HG03097 (cell line): ENCODE measurements at regions not wholly inside any gene's neighbourhood (a gene's known extent, or its start where the extent isn't known, plus 50 kb on each side); places are given as distances from the start of the nearest gene placed in this dataset.
"Not testable (repeated sequence)": the region's sequence is repeated elsewhere in the genome, so short reads cannot be mapped to it uniquely, and the experiment has no call there.

Experiments used
- ATAC-seq: cut with Tn5 transposase; IDR thresholded peaks from one replicate; pipeline ENCODE4 v1.9.1; 2021; ENCODE audit not compliant: unreplicated experiment, low FRiP score

DNA sequence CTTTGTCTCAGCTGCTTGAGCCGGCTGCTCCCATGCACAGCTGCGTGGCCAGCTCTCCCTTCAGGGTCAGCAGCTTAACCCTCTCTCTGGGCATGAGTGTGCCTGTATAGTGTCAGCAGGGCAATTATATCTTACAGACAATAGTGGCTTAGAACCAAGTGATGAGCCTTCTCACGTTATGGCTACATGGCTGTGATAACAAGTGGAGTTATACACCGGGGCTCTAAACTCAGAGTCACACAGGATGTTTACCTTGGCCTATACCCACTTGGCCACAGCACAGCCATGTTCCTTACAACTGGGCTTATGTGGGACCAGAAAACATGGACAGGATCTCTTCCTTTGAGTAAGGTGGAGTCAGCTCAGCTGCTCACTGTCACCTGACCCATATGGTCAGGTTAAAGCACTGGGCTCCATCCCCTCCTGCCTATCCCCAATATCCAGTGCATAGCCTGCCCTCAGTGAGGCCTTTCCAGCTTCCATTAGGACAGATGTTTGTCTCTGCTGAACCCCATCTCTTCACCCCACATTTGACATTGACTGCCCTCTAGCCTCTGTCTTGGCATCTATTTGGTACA lies 294.2 kb upstream of the NCKAP5 start:
- no peak for ATAC-seq

DNA sequence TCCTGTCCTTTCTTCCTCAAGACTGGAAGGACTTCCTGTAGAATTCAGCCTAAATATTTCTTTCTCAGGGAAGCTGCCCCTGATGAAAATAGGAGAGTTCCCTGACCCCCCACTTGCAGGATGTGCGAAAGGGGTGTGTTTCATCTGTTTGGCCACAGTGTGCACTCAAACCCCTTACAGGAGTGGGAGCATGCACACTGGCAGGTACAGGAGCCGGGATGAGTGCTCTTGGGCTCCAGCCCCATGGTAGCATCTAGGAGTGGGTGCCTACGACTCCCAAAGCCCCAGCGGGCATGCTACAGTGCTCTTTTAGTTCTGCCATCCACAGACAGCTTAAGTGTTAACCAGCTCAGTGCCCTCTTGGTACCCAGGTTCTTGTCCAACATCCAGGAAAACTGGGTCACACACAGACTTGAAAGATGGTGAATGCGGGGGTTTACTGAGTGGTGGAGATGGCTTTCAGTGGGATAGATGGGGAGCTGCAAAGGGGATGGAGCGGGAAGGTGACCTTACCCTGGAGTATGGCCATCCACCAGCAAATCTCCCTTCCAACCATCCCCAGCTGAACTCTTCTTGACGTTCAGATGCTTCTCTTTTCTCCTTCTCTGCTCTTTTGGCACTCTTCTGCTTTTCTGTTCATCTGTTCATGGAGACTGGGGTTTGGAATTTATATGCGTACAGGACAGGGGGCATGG lies 295.0 kb upstream of the NCKAP5 start:
- no peak for ATAC-seq

DNA sequence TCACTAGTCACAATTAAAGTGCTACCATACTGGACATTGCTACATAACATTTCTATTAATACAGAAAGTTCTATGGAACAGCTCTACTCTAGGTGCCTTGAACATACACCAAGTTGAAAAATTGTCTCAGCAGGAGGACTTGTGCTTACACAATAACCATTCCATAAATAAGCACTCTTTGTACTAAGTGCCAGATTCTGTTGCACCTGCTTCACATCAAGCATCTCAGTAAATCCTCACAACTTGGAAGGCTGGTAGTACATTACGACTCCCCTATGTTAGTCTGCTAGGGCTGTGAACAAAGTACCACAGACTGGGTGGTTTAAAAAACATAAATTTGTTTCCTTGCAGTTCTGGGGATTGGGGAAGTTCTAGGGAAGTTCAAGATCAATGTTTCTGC lies 296.9 kb upstream of the NCKAP5 start:
- ATAC-seq = no peak

DNA sequence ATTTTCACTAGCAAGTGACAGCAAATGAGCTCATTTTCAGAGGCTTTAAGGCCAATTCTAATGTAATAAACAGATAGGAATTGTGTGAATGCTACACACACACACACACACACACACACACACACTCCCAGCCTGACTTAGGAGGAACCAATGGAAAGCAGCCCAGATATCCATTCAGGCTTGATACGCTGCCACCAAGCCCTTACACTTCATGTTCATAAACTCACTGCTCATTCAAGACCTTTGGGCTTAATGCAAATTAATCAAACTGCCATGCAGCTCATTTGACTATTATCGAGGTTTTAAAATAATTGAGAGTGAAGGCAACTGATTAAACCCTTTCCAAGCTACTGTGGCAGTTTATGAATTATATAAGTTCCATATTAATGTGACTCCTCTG lies 298.9 kb upstream of the NCKAP5 start:
- ATAC-seq = no peak

DNA sequence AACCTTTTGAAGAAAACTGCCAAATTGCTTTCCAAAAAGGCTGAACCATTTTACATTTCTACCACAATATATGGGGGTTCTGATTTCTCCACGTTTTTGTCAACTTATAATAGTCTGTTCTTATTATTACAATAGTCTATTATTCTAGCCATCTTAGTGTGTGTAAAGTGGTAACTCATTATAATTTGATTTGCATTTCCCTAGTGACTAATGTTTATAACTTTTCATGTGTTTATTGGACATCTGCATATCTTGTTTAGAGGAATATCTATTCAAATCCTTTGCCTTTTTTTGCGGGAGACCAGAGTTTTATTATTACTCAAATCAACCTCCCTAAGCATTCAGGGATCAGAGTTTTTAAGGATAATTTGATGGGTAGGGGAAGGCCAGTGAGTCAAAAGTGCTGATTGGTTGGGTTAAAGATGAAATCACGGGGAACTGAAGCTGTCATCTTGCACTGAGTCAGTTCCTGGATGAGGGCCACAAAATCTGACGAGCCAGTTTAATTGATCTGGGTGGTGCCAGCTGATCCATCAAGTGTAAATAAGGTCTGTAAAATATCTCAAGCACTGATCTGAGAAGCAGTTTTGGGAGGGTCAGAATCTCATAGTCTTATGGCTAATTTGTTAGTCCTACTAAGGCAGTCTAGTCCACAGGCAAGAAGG lies 303.4 kb upstream of the NCKAP5 start:
- ATAC-seq = no peak

DNA sequence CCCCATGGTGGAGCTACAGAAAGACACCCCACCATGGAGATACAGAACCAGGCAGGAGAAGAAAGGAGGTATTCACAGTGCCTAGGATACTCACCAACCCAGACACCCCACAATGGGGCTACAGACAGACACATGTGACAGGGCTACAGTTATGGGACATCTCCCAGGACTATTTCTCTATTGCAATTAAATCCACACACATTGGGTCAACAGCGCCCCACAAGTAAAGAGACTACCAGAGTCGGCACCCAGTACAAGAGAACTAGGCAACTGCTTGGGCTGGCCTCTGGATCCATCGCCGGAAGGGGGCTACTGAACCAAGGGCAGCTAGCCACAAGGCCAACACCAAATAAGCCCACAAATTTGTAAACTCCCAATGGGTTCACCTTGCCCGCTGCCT lies 310.1 kb upstream of the NCKAP5 start:
- no peak for ATAC-seq

DNA sequence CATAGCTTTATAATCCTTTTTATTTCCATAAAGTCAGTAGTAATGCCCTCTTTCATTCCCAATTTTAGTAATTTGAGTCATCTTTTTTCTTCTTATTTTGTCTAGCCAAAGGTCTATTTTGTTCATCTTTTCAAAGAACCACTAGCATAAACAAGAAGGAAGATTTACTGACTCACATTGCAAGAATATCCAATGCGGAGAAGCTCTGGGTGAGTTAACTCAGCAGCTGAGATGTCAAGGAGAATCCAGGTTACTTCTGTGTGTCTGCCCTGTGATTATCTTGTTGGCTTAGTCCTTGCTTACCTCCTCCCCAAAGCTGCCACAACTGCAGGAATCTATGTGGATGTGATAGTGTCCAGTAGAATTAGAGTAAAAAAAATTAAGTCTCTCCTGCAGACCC lies 311.4 kb upstream of the NCKAP5 start:
- ATAC-seq = no peak

DNA sequence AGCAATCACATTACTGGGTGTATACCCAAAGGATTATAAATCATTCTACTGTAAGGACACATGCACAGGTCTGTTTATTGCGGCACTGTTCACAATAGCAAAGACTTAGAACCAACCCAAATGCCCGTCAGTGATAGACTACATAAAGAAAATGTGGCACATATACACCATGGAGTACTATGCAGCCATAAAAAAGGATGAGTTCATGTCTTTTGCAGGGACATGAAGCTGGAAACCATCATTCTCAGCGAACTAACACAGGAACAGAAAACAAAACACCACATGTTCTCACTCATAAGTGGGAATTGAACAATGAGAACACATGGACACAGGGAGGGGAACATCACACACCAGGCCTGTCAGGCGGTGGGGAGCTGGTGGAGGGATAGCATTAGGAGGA lies 313.9 kb upstream of the NCKAP5 start:
- ATAC-seq = not testable (repeated sequence)

DNA sequence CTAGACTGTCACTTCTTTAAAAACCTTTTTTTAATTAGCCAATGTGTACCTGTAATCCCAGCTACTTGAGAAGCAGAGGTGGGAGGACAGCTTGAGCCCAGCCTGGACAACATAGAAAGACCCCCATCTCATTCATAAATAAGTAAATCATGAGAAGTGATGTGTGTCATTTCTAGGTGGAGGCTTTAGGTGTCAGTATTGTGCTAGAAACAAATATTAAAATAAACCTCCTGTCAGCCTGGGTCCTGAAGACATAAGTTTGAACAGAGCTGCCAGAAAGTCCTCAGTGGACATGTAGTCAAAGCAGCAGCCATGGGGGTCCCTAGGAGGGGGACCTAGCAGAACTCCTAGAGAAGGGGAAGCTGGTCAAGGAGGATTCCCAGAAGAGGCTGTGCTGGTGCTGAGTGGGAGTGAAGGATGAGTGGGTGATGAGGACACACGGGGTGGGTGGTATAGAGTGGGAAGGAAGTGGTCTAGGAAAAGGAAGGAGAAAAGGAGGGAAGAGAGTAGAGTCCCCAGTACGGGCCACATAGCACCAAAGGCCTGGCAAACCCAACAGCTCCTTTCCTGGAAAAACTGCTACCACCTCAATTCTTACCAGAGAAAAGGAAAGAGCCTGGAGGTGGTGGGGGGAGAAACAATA lies 316.6 kb upstream of the NCKAP5 start:
- ATAC-seq = no peak

DNA sequence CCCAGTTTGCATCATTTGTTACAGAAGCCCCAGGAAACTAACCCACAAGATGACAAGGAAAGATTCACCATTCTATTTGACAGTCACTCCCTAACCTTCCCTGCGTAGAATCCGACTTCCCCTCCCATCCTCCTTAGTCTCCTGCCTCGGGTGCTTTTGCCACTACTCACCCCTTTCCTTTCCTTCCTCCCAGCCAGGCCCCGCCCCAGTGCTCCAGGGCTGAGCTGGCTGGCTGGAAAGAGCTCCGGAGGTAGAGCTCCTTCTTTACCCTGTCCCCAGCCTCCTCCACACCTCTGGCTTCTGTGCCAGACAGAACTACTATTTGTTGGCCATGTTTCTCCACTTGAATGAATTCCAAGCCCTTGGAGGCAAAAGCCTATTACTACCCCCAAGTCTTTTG lies 317.6 kb upstream of the NCKAP5 start:
- ATAC-seq = no peak

DNA sequence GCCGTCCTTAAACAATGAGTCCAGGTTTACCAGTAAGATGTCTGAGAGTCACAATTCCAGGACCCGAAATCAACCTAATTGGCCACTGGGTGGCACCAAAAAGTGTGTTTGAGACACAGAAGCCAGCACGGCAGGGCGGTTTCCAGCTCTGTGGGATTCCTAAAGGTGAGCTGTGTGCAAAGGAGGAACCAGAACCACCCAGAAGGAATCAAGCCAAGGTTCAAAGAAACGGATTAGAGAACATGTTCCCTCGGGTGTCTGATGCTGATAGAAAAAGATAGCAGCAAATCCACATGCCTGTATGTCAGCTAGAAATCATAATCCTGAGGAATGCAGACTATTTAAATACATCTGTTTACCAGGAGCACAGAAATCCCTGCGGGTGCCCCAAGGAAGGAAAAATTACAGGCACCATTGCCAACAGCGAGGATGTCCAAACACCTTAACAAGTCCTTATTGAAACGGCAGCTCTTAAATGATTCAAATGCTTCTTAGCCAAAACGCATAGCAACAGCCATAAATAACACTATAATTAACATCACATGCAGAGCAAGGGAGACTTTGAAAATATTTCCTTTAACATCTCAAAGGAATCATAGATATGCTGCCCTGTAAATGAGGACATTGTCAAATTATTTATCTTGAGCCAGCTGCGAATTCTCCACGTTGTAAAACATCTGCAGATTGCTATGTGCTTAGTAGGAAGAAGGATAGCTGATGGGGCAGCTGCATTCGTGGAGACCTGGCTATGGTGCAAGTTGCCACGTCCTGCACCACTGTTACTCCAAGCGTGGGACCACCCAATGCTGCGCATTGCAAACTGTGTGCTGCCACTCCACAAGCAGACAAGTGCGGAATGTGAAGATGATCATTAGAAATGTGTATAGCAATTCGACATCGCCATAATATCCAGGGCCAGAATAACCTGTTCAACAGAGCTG lies 318.7 kb upstream of the NCKAP5 start:
- ATAC-seq = no peak

DNA sequence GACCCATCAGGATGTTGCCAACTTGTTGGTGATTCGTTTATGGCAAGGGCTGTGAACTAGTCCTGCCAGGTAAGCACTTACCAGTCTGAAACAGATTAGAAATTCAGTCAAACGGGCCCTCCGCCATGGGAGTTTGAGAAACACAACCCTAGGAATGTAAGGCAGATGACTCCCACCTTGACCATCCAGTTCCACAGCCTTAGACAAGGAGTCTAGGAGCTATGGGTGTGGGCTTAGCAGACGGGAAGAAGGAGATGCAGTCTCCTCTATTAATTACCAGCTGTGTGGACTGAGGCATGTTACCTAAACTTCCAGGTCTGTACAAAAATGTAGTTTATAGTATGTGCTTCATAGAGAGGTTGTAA lies 319.4 kb upstream of the NCKAP5 start:
- ATAC-seq = no peak

DNA sequence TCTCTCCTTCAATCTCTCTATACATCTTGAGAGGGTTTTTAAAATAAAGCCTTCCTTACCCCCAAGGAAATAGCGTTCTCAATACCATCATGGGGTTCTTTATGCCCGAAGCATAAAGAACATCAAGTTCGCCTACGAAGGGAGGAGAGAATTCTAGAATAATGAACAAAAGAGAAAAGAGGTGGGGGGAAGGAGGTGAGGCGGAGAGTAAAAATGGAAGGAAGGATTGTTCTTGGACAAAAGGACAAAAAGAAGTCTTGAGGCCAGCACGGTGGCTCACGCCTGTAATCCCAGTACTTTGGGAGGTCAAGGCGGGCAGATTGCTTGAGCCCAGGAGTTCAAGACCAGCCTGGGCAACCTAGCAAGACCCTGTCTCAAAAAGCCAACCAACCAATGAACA lies 319.8 kb upstream of the NCKAP5 start:
- ATAC-seq = no peak

DNA sequence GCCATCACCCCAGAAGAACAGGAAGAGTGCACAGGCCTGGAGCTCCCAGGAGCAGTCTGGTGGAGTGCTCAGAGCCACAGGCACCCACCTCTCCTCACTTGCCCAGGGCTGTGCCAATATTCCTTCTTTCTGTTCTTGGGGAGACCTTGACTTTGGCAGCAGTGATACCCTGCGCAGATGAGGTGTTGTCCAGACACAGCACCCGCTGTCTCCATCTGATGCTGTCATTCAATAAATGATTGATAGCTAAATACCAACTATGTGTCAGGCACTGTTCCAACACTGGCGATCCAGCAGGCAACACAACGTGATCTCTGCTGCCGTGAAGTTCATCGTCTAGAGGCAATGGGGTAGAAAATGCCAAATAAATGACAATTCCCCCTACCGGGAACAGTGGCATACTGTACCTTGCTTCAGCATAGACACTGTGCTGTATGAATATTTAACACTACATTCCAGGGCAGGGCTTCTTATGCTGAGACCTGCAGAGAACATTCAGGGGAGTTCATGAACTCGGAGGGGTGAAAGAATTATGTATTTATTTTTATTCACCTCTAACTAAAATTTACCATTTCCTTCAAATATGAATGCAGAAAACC lies 320.5 kb upstream of the NCKAP5 start:
- ATAC-seq = no peak

DNA sequence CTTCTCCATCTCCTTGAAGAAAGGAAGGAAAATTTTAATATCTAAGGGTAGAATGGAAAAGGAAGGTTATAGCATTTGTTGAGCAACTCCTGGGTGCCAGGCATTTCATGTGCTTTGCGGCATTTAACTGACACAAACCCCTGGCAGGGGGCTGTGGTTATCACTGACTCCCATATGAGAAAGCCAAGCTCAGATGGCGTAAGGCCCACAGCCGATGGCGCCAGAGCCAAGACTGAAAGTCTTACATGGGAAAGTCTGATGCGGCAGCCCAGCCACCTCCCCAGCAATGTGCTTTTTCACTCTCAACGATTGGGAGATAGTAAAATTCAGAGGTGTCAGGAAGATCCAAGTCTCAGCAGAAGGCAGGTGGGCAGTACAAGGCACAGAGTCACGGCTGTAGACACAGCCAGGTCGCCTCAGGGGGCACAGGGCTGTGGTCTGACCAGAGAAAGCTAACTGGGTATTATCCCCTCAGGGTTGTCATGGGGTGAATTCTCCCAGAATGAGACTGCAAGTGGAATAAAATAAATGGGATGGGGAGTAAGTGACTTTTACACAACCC lies 324.2 kb upstream of the NCKAP5 start:
- no peak for ATAC-seq

DNA sequence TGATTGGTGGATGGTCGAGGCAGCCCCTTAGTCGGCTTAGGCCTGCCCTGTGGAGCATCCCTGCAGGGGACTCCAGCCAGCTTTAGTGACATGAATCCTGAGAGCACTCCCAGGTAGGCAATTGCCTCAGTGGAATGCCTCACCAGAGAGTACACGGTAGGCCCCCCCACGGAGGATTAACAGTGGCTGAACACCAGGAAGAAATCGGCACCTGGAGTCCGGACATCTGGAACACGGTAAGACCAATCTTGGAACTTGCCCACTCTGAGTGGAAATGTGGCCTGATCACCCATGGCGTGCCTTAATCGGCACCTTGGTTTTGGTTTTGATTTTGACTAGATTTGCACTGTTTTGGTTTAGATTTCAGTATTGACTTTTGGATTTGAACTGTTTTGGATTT lies 326.2 kb upstream of the NCKAP5 start:
- ATAC-seq = no peak

DNA sequence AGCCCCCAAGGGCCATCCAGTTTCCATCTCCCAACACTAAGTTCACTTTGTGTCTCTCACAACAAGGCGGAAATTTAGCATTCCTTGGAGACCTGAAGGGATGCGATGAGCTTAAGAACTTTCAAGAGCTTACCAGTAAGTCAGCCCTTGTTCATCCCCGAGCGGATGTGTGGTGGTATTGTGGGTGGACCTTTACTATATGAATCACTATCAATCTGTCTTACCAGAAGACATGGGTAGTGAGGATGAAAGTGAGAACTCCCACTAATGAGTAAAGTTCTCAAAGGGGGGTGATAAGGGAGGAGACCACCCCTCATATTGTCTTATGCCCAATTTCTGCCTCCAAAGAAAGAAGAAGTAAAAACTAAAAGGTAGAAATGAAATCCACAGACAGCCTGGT lies 329.6 kb upstream of the NCKAP5 start:
- not testable (repeated sequence) for ATAC-seq

DNA sequence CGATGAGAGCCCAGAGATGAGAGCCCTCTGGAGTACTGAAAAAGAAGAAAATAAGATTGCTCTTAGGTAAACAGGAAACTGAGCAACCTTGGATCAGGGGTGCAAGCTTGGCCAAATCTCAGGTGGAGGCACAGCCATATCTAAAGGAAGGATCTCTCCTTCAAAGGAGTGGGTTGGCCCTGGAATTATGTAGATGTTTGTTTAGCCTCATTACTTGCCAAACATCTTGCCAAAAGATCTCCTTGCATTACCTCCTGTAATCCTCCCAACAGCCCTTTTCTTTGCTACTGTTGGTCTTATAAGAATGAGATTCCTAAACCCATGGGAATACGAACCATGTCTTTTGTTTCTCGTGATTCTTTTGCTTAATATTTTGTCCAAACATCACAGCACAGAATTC lies 332.6 kb upstream of the NCKAP5 start:
- ATAC-seq = no peak

DNA sequence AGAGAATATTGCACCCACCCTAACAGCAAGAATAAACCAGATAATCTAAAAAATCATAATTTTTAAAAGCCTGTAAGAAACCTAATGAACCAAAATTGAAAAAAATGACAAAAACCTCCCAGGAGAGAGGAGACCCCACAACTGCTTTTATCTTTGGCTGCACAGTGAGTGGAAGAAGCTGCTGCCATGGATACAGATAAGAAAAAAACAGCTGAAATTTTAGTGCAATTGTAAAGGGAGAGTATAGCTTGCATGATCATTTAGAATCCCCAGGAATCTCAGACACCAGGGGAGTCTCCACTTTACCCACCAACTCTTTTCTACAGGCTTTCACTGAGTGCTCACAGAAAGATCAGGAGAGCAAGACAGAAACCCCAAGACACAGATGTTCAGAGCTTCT lies 338.1 kb upstream of the NCKAP5 start:
- no peak for ATAC-seq

DNA sequence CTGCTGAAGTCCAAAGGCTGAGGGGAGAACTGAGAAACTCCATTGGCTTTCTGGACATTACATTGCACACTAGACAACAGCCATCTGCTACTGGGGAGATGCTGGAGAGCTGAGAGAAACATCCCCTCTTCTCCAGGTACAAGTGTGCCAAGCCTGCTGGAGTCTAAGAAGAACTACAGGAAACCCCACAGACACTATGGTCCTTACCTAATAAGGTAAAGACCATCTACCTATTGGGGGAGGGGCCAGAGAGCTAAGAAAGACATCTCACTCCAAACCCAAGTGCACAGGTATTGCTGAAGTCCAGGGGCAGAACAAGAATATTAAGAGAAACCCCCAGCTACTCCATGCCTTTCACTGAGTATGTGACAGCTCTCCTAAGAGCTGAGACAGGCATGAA lies 338.7 kb upstream of the NCKAP5 start:
- no peak for ATAC-seq
